SK-N-SH (cell line): ENCODE measurements at regions not wholly inside any gene's neighbourhood (a gene's known extent, or its start where the extent isn't known, plus 50 kb on each side); places are given as distances from the start of the nearest gene placed in this dataset.

Experiments
- CTCF ChIP-seq: fragments of 200-600 bp; sonication (generic); IDR thresholded peaks from 2 replicates; pipeline ENCODE4 v1.6.1; 2017; ENCODE audit warnings: antibody characterized with exemption, mild to moderate bottlenecking, moderate library complexity
- EZH2phosphoT487 ChIP-seq: fragments of 200-600 bp; sonication (generic); IDR thresholded peaks from 2 replicates; pipeline ENCODE4 v1.6.1; 2017; ENCODE audit warnings: low read depth, mixed run types, mild to moderate bottlenecking, antibody characterized with exemption, moderate library complexity, borderline replicate concordance
- FOXM1 ChIP-seq: IDR thresholded peaks from 2 replicates; pipeline ENCODE4 v1.4.0; 2012; ENCODE audit warnings: low read depth, mild to moderate bottlenecking
- MAX ChIP-seq: IDR thresholded peaks from 2 replicates; pipeline ENCODE4 v1.4.0; 2012; ENCODE audit warnings: low read depth
- RAD21 ChIP-seq: IDR thresholded peaks from 2 replicates; pipeline ENCODE4 v1.6.1; 2012; ENCODE audit warnings: mild to moderate bottlenecking, low read length
- RXRA ChIP-seq: IDR thresholded peaks from 2 replicates; pipeline ENCODE4 v1.4.0; 2012; ENCODE audit warnings: low read depth, mild to moderate bottlenecking, borderline replicate concordance
- TF ChIP-seq, protein P1 (sequence below): IDR thresholded peaks from 2 replicates; pipeline ENCODE4 v1.4.0; 2012; ENCODE audit warnings: low read depth, borderline replicate concordance
- TF ChIP-seq, protein P2 (sequence below): IDR thresholded peaks from 2 replicates; pipeline ENCODE4 v1.4.0; 2012; ENCODE audit warnings: low read depth, borderline replicate concordance

DNA sequence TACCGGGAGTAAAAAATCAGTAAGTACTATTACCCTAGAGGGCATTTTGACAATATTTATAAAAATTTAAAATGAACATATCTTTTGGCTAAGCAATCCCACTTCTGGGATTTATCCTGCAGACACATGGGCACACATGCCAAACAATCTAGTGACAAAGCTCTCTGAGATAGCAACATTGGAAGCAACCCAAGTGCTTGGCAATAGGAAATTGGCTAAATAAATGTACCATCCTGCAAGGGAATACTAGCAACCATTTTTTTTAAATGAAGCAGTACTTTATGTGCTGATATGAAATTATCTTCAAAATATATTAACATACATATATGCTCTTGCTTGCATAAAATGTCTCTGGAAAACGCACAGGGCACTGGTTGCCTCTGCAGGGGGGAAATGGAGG is 133.8 kb downstream of the SNX5 start:
- no peak for TF ChIP-seq RXRA
- TF ChIP-seq CTCF, result no peak
- no peak for TF ChIP-seq RAD21
- TF ChIP-seq, protein P1, sequence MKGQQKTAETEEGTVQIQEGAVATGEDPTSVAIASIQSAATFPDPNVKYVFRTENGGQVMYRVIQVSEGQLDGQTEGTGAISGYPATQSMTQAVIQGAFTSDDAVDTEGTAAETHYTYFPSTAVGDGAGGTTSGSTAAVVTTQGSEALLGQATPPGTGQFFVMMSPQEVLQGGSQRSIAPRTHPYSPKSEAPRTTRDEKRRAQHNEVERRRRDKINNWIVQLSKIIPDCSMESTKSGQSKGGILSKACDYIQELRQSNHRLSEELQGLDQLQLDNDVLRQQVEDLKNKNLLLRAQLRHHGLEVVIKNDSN, result no peak
- TF ChIP-seq EZH2phosphoT487, result no peak
- TF ChIP-seq, protein P2, sequence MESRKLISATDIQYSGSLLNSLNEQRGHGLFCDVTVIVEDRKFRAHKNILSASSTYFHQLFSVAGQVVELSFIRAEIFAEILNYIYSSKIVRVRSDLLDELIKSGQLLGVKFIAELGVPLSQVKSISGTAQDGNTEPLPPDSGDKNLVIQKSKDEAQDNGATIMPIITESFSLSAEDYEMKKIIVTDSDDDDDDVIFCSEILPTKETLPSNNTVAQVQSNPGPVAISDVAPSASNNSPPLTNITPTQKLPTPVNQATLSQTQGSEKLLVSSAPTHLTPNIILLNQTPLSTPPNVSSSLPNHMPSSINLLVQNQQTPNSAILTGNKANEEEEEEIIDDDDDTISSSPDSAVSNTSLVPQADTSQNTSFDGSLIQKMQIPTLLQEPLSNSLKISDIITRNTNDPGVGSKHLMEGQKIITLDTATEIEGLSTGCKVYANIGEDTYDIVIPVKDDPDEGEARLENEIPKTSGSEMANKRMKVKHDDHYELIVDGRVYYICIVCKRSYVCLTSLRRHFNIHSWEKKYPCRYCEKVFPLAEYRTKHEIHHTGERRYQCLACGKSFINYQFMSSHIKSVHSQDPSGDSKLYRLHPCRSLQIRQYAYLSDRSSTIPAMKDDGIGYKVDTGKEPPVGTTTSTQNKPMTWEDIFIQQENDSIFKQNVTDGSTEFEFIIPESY, result no peak
- no peak for TF ChIP-seq FOXM1
- TF ChIP-seq MAX, result no peak
